ENCODE measurements at regions not wholly inside any gene's neighbourhood (a gene's known extent, or its start where the extent isn't known, plus 50 kb on each side); places are given as distances from the start of the nearest gene placed in this dataset.

GRCh38 chr12:100698518-100698917 lies 96.1 kb upstream of the ANO4 start:
- TF ChIP-seq, protein P1, sequence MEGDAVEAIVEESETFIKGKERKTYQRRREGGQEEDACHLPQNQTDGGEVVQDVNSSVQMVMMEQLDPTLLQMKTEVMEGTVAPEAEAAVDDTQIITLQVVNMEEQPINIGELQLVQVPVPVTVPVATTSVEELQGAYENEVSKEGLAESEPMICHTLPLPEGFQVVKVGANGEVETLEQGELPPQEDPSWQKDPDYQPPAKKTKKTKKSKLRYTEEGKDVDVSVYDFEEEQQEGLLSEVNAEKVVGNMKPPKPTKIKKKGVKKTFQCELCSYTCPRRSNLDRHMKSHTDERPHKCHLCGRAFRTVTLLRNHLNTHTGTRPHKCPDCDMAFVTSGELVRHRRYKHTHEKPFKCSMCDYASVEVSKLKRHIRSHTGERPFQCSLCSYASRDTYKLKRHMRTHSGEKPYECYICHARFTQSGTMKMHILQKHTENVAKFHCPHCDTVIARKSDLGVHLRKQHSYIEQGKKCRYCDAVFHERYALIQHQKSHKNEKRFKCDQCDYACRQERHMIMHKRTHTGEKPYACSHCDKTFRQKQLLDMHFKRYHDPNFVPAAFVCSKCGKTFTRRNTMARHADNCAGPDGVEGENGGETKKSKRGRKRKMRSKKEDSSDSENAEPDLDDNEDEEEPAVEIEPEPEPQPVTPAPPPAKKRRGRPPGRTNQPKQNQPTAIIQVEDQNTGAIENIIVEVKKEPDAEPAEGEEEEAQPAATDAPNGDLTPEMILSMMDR (IDR thresholded peaks at IDR 0.05; ENCODE audit: control extremely low read depth, extremely low read depth, low read depth, missing control alignments) = no peak
- DNase-seq (ENCODE audit: extremely low spot score) = no peak
- POLR2A ChIA-PET = no interaction called here
- CTCF ChIA-PET = no interaction called here

DNA sequence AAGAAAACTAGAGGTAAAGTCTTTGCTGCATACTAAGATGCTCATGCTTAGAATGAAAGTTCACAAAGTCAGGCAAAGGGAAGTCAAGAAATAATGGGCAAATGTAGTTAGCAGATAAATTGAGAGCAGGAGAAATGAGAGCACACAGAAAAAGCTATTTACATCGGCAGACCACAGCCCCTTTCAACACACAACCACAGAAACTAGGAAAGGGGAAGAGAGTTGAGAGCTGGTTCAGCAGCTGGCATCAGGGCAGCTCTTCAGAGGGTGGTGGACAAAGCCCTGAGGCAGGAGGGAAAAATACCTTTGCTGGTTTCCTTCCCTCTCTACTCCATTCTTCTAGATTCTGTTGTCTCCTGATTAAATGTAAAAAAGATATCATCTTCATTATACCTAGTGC lies 95.4 kb upstream of the ANO4 start:
- DNase-seq (ENCODE audit: extremely low spot score) = no peak
- CTCF ChIA-PET = interaction anchor here (1.6 kb wide), 1 partner anchor 27 kb away, joined by 5 read pairs; no protein-coding TSS in a partner anchor
- POLR2A ChIA-PET = no interaction called here
- TF ChIP-seq, protein P1 (IDR thresholded peaks at IDR 0.05; ENCODE audit: control extremely low read depth, extremely low read depth, low read depth, missing control alignments) = no peak

DNA sequence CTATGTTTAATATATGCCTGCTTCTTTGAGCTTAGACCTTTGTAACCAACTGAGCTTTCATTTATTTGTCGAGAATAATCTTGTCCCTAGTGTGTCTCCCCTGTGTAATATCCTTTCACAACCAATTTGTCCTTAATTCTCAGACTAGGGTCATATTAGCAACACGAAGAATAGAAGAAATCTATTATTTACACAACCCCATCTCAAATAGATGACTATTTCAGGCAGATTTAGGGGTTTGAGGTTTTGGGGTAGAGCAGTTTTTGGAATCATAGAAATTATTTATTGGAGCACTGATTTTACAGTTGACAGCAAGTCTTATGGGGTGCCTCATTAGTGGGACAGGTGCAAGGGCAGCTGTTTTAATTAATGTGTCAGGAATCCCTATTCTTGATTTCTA lies 91.2 kb upstream of the ANO4 start:
- ChIA-PET CTCF (interaction anchor here (1.5 to 3.4 kb wide), 2 partner anchors 9 to 32 kb away, joined by 5 to 16 read pairs; no protein-coding TSS in a partner anchor), POLR2A (no interaction called here)
- no peak for DNase-seq (ENCODE audit: extremely low spot score)
- TF ChIP-seq, protein P1 (IDR thresholded peaks at IDR 0.05; ENCODE audit: control extremely low read depth, extremely low read depth, low read depth, missing control alignments) = no peak

- TF ChIP-seq, protein P1 (IDR thresholded peaks at IDR 0.05; ENCODE audit: control extremely low read depth, extremely low read depth, low read depth, missing control alignments) = no peak
- no peak for DNase-seq (ENCODE audit: extremely low spot score)
- ChIA-PET CTCF (interaction anchor here (1.5 to 3.4 kb wide), 2 partner anchors 8 to 32 kb away, joined by 5 to 16 read pairs; no protein-coding TSS in a partner anchor), POLR2A (no interaction called here)
These were observed 90.7 kb upstream of the ANO4 start for GRCh38 chr12:100703868-100704267.

DNA sequence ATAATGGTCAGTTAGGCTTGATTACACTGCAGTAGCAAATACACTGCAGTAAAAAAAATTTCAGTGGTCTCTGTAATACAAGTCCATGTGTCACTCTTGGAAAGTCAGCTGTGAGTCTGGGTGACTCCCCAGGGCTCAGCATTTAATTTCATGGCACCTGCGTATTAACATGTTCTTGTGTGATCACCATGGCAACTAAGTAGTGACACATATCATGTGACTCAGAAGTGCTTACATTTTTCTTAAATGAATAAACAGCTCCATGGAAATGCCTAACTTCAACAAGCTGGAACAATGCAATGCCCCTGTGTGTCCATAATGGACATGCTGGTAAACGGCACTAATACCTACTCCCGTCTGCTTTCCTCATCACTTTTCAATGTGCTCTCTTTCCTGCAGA lies 88.5 kb upstream of the ANO4 start:
- POLR2A ChIA-PET = no interaction called here
- TF ChIP-seq, protein P1 (IDR thresholded peaks at IDR 0.05; ENCODE audit: control extremely low read depth, extremely low read depth, low read depth, missing control alignments) = no peak
- no peak for DNase-seq (ENCODE audit: extremely low spot score)
- CTCF ChIA-PET = interaction anchor here (0.7 to 3.4 kb wide), 3 partner anchors 18 to 34 kb away, joined by 3 to 16 read pairs (median 3); no protein-coding TSS in a partner anchor

DNA sequence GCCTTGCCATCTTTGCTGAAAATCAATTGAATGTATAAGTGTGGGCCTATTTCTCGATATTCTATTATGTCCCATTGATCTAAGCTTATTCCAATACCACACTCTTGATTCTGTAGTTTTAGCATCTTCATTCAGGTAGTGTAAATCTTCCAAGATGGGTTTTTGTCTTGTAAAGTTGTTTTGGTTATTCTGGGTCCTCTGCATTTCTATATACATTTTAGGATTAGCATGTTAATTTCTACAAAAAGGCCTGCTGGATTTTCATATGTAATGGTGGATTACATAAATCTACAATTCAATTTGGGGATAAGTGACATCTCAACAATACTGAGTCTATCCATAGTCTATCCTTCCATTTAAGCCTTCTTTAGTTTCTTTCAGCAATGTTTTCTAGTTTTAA lies 86.0 kb upstream of the ANO4 start:
- TF ChIP-seq, protein P1 (IDR thresholded peaks at IDR 0.05; ENCODE audit: control extremely low read depth, extremely low read depth, low read depth, missing control alignments) = no peak
- DNase-seq (ENCODE audit: extremely low spot score) = no peak
- POLR2A ChIA-PET = no interaction called here
- CTCF ChIA-PET = interaction anchor here (1.6 kb wide), 1 partner anchor 11 kb away, joined by 5 read pairs; no protein-coding TSS in a partner anchor

Measured in GM10248 (cell line).